HG03439 (cell line): ENCODE measurements at regions not wholly inside any gene's neighbourhood (a gene's known extent, or its start where the extent isn't known, plus 50 kb on each side); places are given as distances from the start of the nearest gene placed in this dataset.
"Not testable (repeated sequence)": the region's sequence is repeated elsewhere in the genome, so short reads cannot be mapped to it uniquely, and the experiment has no call there.

Experiments used
- ATAC-seq: cut with Tn5 transposase; IDR thresholded peaks from one replicate; pipeline ENCODE4 v1.9.1; 2021; ENCODE audit warnings: mild to moderate bottlenecking, moderate library complexity; ENCODE audit not compliant: unreplicated experiment

- no peak for ATAC-seq
Measured at GRCh38 chr2:193847130-193847529, 1652.4 kb upstream of the TMEFF2 start.

- ATAC-seq = no peak
Measured at GRCh38 chr2:193845604-193846003, 1650.9 kb upstream of the TMEFF2 start.

GRCh38 chr2:193843675-193844074 lies 1648.9 kb upstream of the TMEFF2 start:
- no peak for ATAC-seq

- ATAC-seq = no peak
Measured at GRCh38 chr2:193841384-193842150, 1646.8 kb upstream of the TMEFF2 start.

GRCh38 chr2:193837111-193837738 lies 1642.5 kb upstream of the TMEFF2 start:
- ATAC-seq = no peak

- not testable (repeated sequence) for ATAC-seq
Measured at GRCh38 chr2:193836424-193837006, 1641.8 kb upstream of the TMEFF2 start.

- ATAC-seq = not testable (repeated sequence)
Measured at GRCh38 chr2:193833895-193834294, 1639.2 kb upstream of the TMEFF2 start.

GRCh38 chr2:193824474-193824873 lies 1629.7 kb upstream of the TMEFF2 start:
- no peak for ATAC-seq

- no peak for ATAC-seq
Measured at GRCh38 chr2:193818801-193819499, 1624.2 kb upstream of the TMEFF2 start.

- no peak for ATAC-seq
Measured at GRCh38 chr2:193816008-193816407, 1621.3 kb upstream of the TMEFF2 start.

- no peak for ATAC-seq
Measured at GRCh38 chr2:193810533-193810932, 1615.8 kb upstream of the TMEFF2 start.

GRCh38 chr2:193808877-193809276 lies 1614.1 kb upstream of the TMEFF2 start:
- no peak for ATAC-seq

- no peak for ATAC-seq
Measured at GRCh38 chr2:193806088-193806774, 1611.5 kb upstream of the TMEFF2 start.

- no peak for ATAC-seq
Measured at GRCh38 chr2:193796847-193797246, 1602.1 kb upstream of the TMEFF2 start.

- ATAC-seq = no peak
Measured at GRCh38 chr2:193793914-193794313, 1599.2 kb upstream of the TMEFF2 start.

GRCh38 chr2:193783681-193784080 lies 1588.9 kb upstream of the TMEFF2 start:
- no peak for ATAC-seq

- ATAC-seq = no peak
Measured at GRCh38 chr2:193778293-193778692, 1583.6 kb upstream of the TMEFF2 start.

- ATAC-seq = no peak
Measured at GRCh38 chr2:193776988-193777387, 1582.3 kb upstream of the TMEFF2 start.

GRCh38 chr2:193774166-193774565 lies 1579.4 kb upstream of the TMEFF2 start:
- no peak for ATAC-seq

GRCh38 chr2:193751299-193751698 lies 1556.6 kb upstream of the TMEFF2 start:
- ATAC-seq = no peak

- ATAC-seq = no peak
Measured at GRCh38 chr2:193749485-193749884, 1554.8 kb upstream of the TMEFF2 start.
